ENCODE measurements at regions not wholly inside any gene's neighbourhood (a gene's known extent, or its start where the extent isn't known, plus 50 kb on each side); places are given as distances from the start of the nearest gene placed in this dataset.

DNA sequence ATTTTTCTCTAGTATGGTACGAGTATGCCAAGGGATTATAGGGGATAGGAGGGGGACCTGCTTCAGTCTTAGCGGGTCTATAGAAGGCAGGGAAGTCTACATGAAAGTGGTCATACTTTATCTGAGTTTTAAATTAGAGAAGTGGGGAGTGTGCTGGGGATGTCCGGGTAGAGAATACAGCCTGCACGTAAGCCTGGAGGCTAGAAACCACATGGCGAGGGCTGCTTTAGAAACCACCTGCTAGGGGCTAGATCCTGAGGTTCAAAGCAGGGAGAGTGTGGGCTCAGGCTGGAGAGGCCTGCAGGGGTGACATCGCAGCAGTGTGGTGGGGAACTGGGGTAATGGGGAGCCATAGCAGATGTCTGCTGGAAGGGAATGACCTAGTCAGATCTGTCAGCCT, 85.2 kb downstream of the VEGFA start:
- DNase-seq (ENCODE audit: low read depth), result no peak
- TF ChIP-seq, protein P1, sequence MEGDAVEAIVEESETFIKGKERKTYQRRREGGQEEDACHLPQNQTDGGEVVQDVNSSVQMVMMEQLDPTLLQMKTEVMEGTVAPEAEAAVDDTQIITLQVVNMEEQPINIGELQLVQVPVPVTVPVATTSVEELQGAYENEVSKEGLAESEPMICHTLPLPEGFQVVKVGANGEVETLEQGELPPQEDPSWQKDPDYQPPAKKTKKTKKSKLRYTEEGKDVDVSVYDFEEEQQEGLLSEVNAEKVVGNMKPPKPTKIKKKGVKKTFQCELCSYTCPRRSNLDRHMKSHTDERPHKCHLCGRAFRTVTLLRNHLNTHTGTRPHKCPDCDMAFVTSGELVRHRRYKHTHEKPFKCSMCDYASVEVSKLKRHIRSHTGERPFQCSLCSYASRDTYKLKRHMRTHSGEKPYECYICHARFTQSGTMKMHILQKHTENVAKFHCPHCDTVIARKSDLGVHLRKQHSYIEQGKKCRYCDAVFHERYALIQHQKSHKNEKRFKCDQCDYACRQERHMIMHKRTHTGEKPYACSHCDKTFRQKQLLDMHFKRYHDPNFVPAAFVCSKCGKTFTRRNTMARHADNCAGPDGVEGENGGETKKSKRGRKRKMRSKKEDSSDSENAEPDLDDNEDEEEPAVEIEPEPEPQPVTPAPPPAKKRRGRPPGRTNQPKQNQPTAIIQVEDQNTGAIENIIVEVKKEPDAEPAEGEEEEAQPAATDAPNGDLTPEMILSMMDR (conservative IDR thresholded peaks at IDR 0.05; ENCODE audit: control insufficient read depth, insufficient read depth, low read depth, low read length), result no peak

DNA sequence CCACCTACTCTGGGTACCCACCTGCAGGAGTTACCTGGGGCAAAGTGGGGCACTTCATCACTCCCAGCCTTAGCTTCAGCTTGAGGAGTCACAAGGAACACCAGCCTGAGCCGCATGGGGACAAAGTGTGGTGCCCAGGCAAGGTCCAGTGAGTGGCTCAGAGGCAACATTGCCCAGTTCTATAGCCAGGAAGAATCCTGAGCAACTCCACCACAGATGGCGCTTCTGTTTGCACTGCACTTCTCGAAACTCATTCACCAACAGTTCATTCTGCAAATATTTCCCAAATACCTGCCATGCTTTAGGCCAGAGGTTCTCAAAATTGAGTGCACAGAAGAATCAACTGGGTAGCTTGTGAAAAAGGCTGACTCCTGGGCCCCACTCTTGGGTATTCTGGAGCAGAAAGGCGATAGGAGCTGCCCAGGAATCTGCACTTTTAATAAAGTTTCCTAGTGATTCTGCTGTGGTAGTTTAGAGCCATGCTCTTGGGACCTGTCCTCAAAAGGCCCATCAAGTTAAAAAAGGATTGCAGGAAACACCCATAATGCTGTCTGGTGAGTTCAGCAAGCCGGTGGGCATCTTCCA, 83.1 kb downstream of the VEGFA start:
- no peak for DNase-seq (ENCODE audit: low read depth)
- H3K4me3 ChIP-seq (ENCODE audit: control insufficient read depth, low read depth, low read length), result no peak overlapping the region
- TF ChIP-seq, protein P1 (conservative IDR thresholded peaks at IDR 0.05; ENCODE audit: control insufficient read depth, insufficient read depth, low read depth, low read length), result no peak

More for the DNA sequence above, 85.2 kb downstream of the VEGFA start:
- no peak overlapping the region for H3K4me3 ChIP-seq (ENCODE audit: control insufficient read depth, low read depth, low read length)

DNA sequence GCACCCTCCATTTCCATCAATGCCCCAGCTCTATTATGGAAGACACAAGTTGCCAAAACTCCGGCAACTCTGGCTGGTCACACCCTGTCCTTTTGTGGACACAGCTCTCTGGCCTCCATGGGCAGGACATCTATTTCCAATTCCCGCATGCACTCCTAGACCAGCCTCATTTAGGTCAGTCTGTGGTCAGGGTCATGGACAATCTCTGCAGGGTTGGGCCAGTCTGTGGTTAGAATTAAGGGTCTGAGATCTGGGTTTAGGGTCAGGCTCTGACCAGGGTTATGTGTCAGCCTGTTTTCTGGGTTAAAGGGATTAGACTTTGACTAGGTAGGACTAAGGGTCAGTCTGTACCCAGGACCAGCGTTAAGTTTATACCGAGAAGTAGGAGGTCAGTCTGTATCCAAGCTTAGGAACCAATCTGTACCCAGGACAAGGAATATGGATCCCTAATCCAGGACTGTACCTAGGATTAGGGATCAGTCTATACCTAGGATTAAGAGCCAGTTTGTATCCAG, 82.4 kb downstream of the VEGFA start:
- TF ChIP-seq, protein P1 (conservative IDR thresholded peaks at IDR 0.05; ENCODE audit: control insufficient read depth, insufficient read depth, low read depth, low read length), result no peak

DNA sequence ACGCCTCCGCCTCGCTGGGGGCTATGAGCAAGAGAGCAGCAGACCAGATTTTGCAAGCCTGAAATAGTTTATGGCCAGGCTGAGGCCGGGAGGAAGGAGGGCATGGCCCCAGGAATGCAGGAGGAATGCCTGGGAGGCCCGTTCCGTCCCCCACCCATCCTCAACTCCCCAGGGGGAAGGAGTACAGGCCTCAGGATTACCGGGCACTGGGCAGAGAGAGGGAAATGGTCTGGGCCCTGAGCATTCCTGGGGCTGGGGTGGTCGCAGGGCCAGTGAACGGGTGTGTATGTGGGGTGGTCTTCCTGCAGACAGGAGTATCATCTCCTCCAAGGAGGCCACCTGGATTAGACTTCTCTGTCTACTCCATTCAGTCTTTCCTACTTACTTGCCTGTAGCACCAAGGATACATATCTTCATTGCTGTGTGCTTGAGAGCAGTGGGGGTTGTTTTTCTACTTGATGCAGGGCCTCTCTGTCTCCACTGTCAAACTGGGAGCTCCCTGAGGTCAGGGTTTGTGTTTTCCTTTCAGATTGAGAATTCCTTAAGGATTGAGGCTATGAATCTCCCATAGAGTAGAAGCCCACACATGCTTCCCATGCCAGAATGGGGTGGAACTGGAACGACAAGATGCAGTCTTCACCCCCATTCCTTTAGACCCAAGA, 81.3 kb downstream of the VEGFA start:
- no peak overlapping the region for H3K4me3 ChIP-seq (ENCODE audit: control insufficient read depth, low read depth, low read length)
- TF ChIP-seq, protein P1 (conservative IDR thresholded peaks at IDR 0.05; ENCODE audit: control insufficient read depth, insufficient read depth, low read depth, low read length), result no peak
- DNase-seq (ENCODE audit: low read depth), result peak; percentile 38

More for the DNA sequence above, 82.4 kb downstream of the VEGFA start:
- DNase-seq (ENCODE audit: low read depth), result no peak
- no peak overlapping the region for H3K4me3 ChIP-seq (ENCODE audit: control insufficient read depth, low read depth, low read length)

- TF ChIP-seq, protein P1 (conservative IDR thresholded peaks at IDR 0.05; ENCODE audit: control insufficient read depth, insufficient read depth, low read depth, low read length), result no peak
- H3K4me3 ChIP-seq (ENCODE audit: control insufficient read depth, low read depth, low read length), result no peak overlapping the region
- no peak for DNase-seq (ENCODE audit: low read depth)
These were observed 80.5 kb downstream of the VEGFA start for GRCh38 chr6:43850314-43851203.

DNA sequence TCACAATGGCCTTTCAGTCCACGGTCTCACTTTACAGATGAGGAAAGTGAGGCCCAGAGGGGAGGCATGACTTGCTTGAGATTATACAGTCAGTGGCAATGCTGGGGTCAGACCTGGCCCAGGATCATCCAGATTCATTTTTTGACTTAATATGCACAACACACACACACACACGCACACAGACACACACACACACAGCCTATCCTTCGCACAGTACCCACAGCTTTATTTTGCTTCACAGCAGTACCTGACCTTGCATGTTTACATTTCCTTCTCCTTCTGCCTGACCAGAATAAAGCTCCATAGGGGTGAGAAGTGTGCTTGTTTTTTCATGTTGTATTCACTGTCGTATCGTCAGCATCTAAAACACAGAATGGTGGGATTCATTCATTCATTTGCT, 79.8 kb downstream of the VEGFA start:
- DNase-seq (ENCODE audit: low read depth), result no peak
- TF ChIP-seq, protein P1 (conservative IDR thresholded peaks at IDR 0.05; ENCODE audit: control insufficient read depth, insufficient read depth, low read depth, low read length), result no peak
- no peak overlapping the region for H3K4me3 ChIP-seq (ENCODE audit: control insufficient read depth, low read depth, low read length)
